COLO668 (cell line): ENCODE measurements at regions not wholly inside any gene's neighbourhood (a gene's known extent, or its start where the extent isn't known, plus 50 kb on each side); places are given as distances from the start of the nearest gene placed in this dataset.

Experiments used
- DNase-seq: peaks from one replicate; lab custom pipeline; 2025; ENCODE audit not compliant: unreplicated experiment; lab: John Stamatoyannopoulos, UW

DNA sequence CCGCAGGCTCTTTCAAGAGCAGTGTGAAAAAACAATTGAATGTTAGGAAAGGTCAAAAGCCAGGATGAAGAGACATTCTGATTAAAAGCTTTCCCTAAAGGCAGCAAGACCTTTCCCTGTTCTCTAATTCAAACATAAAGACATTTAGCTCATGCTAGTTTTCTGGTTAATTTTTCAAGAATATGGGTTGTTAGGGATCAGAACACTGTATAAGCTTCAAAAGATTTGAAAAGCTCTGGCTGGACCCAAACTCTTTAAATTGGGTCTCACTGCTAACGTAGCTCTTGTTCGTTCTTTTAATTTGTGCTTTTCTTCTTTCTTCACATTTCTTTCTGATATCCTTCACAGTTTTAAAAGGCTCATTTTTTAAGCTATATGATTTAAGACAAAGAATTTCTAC, 877.0 kb downstream of the EFNB2 start:
- DNase-seq: no peak

- DNase-seq: no peak
Observed at GRCh38 chr13:105655046-105655445, 880.4 kb downstream of the EFNB2 start.

DNA sequence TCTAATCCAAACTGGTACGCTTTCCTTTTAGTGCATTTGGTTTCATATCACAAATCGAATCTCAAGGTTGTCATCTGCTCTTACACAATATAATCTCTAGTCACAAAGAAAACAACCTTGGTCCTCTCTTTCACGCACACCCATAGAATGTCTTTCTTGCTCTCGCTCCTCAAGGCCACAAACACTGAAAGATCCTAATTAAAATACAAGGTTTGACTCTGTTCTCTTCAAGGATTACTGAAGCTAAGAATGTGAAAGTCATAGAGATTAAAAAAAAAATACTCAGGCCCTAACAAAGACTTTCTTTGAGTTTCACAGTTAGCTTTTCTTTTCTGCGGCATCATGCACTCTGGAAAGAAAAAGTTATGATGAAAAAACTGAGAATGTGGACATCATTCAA, 891.5 kb downstream of the EFNB2 start:
- DNase-seq: no peak

DNA sequence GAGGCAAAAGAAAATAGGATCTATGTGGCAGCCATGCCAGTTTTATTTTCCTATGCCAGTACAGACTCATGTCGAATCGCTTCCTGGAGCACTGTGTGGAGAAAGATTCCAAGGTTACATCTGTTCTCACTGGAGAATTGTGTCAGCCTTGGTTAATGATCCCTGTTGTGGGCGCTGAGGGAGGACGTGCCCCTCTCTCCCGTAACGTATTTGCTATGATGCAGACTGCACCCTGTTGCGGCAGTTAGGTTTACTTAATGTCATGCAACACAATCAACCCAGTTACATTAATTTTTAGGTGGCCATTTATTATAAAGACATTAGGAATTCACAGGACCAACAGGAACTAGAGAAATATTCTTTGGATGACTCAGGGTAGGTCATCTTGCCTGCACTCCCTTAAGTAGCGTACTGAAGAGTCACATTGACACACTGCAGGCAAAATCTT, 892.9 kb downstream of the EFNB2 start:
- no peak for DNase-seq

DNA sequence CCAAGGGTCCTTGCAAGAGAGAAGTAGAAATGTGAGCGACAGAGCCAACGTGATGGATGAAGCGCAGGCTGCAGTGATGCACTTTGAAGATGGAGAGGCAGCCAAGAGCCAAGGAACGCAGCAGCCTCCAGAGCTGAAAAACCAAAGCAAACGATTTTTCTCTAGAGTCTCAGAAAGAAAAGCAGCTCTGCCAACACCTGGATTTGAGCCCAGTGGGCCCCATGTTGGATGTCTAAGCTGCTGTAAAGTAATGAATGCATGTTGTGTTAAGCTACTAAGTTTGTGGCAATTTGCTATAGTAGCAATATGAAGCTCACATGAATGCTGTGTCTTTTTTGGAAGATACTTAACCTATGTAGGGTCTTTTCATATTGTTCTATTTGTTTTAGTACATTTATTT, 894.3 kb downstream of the EFNB2 start:
- no peak for DNase-seq

GRCh38 chr13:105638426-105638825, 897.0 kb downstream of the EFNB2 start:
- DNase-seq: no peak

GRCh38 chr13:105634059-105634458, 901.4 kb downstream of the EFNB2 start:
- DNase-seq: no peak

- no peak for DNase-seq
Observed at GRCh38 chr13:105630431-105630830, 905.0 kb downstream of the EFNB2 start.

DNA sequence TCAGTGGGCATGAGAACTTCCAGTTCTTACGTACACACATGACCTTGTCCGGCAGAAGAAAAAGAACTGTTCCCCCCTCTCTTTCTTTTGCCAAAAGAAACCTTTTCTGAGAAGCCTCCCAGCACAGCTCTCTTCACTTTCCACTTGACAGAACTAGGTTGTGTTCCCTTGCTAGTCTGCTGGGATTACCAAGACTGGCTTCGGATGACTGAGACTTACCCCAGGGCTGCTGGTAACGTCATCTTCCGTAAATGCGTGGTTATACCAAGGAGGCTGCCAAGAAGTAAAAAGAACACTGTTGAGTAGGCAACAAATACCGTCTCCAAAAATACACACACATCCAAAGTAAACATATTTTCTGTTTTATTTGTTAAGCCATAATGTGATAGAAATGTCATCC, 908.2 kb downstream of the EFNB2 start:
- no peak for DNase-seq

DNA sequence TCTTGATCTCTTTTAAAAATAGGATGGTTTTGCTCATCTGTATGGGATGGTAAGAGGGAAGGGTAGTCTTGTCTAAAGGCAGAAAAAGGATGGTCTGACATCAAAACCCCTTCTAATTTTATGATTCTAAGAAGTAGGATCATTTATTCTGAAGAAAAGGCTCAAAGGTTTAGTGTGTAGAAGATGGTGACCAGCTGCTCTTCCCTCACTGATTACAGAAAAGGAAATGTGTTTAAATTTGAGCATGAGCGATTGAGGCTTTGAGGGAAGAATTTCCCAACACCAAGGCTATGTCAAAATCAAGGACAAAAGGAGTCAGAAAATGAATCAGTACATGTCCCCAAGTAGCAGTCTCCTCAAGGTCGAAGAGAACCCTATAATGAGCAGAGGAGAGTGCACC, 909.8 kb downstream of the EFNB2 start:
- DNase-seq: no peak

GRCh38 chr13:105616333-105617075, 919.0 kb downstream of the EFNB2 start:
- DNase-seq: no peak

DNA sequence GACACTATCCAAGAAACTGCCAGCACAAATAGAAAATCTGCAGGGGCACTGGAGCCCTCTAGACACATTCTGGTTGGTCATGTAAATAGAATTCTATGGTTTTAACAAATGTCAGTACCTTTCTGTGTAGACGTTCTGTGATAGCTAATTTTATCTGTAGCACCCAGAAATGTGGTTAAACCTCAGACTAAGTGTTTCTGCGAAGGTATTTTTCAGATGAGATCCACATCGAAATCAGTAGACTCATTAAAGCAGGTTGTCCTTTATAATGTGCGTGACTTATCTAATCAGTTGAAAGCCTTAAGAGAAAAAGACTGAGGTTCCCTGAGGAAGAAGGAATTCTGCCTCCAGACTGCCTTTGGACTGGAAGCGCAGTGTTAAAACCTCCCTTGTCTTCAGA, 922.9 kb downstream of the EFNB2 start:
- no peak for DNase-seq

DNA sequence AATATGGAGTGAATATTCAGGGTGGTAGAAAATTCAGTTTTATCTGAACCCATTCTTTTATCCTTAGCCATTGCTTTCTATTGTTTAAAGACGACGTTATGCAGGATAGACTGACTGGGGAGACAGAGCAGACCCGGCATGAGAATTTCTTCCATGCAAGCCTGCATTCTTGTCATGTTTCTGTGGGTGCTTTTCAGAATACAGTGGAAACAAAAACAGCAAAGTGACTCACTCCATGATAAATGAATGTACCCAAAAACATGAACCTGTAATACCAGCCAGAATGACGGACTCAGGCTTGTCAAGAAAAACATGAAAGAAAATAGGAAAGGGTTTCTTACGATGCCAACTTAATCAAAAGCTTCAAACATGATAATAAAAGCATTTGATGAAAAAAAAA, 924.0 kb downstream of the EFNB2 start:
- no peak for DNase-seq

- no peak for DNase-seq
Observed at GRCh38 chr13:105608104-105608503, 927.4 kb downstream of the EFNB2 start.

DNA sequence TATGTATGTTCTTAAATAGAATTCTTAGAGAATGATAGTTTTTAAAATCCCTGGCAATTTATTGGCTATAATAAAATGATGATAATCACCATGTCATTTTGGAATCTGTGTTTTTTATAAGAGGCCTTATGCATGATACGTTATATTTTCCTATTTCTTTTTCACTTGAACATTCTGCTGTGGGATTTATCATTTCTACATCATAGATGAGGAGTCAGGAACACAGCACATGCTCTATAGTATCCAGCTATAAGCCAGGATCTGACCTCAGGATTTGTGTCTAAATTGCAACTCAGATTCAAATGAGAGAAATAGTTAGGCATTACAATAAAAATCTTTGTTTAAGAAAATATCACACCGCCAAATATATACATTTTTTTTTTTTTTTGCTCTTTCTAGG, 928.0 kb downstream of the EFNB2 start:
- no peak for DNase-seq

- no peak for DNase-seq
Observed at GRCh38 chr13:105607016-105607415, 928.4 kb downstream of the EFNB2 start.

DNA sequence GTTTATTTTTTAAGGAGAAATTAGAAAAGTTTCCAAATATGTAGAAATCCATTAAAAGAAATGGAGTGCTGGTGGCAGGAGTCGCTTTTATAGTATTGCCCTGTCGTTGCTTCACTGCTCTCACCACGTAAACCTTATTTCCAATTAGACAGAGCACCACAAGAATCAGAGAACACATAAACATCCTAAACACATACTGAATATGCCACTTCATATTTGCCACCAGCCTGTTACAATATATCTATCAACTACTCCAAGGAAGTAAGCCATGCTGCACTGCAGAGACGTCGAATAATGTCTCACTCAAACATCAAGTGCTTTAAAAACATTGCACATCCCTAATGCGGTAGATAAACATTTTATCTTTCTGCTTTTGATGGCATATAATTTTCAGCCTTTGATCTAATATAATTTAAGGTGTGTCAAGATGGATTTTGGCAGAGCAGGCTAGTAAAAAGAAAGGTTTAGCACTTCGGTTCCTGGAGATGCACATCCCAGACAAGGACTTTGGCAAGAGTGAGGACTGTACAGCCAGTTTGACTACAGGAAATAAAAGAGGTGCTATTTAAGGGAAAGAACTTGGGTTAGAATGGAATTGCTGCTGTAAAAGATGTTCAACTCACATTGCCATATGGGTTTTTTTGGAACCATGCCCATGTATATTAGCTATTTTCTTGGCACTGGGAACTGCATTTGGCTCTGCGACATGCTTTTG, 932.3 kb downstream of the EFNB2 start:
- DNase-seq: no peak

- no peak for DNase-seq
Observed at GRCh38 chr13:105599477-105600037, 935.9 kb downstream of the EFNB2 start.

DNA sequence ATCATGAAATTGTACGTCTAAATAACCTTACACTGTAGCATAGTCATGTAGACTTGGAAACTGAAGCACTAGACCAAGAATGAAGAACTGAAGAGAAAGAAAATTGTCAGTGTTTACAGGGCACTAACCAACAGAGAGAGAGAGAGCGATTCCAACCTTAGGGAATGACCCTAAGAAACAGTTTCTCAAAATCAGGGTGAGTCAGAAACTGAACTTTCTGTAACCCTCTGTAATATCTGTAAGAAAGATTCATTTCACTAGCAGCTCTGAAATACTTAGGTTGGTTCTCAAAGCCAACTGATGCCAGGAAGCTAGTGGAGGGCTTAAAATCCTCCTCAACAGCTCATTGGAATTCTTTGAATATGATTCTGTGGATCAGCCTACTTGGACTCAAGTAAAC, 936.9 kb downstream of the EFNB2 start:
- no peak for DNase-seq

DNA sequence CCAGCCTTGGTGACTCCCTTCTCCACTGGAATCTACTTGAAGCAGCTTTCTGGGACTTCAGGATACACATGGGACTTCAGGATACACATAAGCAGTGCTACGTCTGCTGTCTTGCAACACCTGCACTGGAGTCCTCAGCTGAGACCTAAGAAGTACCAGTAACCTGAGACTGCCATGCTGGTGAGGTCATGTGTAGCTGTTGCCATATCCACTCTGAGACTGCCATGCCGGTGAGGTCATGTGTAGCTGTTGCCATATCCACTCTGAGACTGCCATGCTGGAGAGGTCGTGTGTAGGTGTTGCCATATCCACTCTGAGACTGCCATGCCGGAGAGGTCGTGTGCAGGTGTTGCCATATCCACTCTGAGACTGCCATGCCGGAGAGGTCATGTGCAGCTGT, 937.9 kb downstream of the EFNB2 start:
- no peak for DNase-seq

- no peak for DNase-seq
Observed at GRCh38 chr13:105595471-105595870, 940.0 kb downstream of the EFNB2 start.

- no peak for DNase-seq
Observed at GRCh38 chr13:105591277-105591676, 944.2 kb downstream of the EFNB2 start.
